MM.1S (cell line): ENCODE measurements at regions not wholly inside any gene's neighbourhood (a gene's known extent, or its start where the extent isn't known, plus 50 kb on each side); places are given as distances from the start of the nearest gene placed in this dataset.

Experiments
- DNase-seq: peaks from one replicate; pipeline ENCODE4 v3.0.0-alpha.2; 2015
- H2AFZ ChIP-seq: fragments of 300-600 bp; sonication (generic); 2 replicates; pipeline ENCODE4 v1.6.0; 2016; ENCODE audit warnings: antibody characterized with exemption, low read length
- H3F3A ChIP-seq: fragments of 300-600 bp; sonication (generic); 2 replicates; pipeline ENCODE4 v1.6.1; 2016; ENCODE audit warnings: mild to moderate bottlenecking, antibody characterized with exemption, low read length, moderate library complexity, mixed read lengths; ENCODE audit not compliant: insufficient read depth
- H3K27ac ChIP-seq: fragments of 300-600 bp; sonication (generic); 2 replicates; pipeline ENCODE4 v1.5.1; 2016; ENCODE audit warnings: mild to moderate bottlenecking, low read length
- H3K27me3 ChIP-seq: fragments of 300-600 bp; sonication (generic); replicated peaks from 2 replicates; pipeline ENCODE4 v1.6.0; 2016; ENCODE audit warnings: low read length; ENCODE audit not compliant: insufficient read depth
- H3K36me3 ChIP-seq: fragments of 300-600 bp; sonication (generic); replicated peaks from 2 replicates; pipeline ENCODE4 v1.6.1; 2016; ENCODE audit warnings: mild to moderate bottlenecking, low read length, mixed read lengths; ENCODE audit not compliant: insufficient read depth
- H3K4me1 ChIP-seq: fragments of 300-600 bp; sonication (generic); 2 replicates; pipeline ENCODE4 v1.6.1; 2016; ENCODE audit warnings: low read length, mixed read lengths
- H3K4me2 ChIP-seq: fragments of 300-600 bp; sonication (generic); 2 replicates; pipeline ENCODE4 v1.6.0; 2016; ENCODE audit warnings: low read depth, low read length
- H3K4me3 ChIP-seq: fragments of 300-600 bp; sonication (generic); 2 replicates; pipeline ENCODE4 v1.5.1; 2016; ENCODE audit warnings: low read length, mixed read lengths
- H3K79me2 ChIP-seq: fragments of 300-600 bp; sonication (generic); 2 replicates; pipeline ENCODE4 v1.6.1; 2016; ENCODE audit warnings: mixed run types, low read length, mixed read lengths
- H3K9ac ChIP-seq: fragments of 300-600 bp; sonication (generic); 2 replicates; pipeline ENCODE4 v1.6.1; 2016; ENCODE audit warnings: low read length, mixed read lengths
- H3K9me2 ChIP-seq: fragments of 300-600 bp; sonication (generic); replicated peaks from 2 replicates; pipeline ENCODE4 v1.6.1; 2016; ENCODE audit warnings: mild to moderate bottlenecking, low read length, mixed read lengths; ENCODE audit not compliant: insufficient read depth
- H3K9me3 ChIP-seq: fragments of 300-600 bp; sonication (generic); replicated peaks from 2 replicates; pipeline ENCODE4 v1.6.1; 2016; ENCODE audit warnings: mild to moderate bottlenecking, low read length, mixed read lengths; ENCODE audit not compliant: insufficient read depth
- H4K20me1 ChIP-seq: fragments of 300-600 bp; sonication (generic); 2 replicates; pipeline ENCODE4 v1.6.1; 2016; ENCODE audit warnings: mild to moderate bottlenecking, low read length, moderate library complexity, mixed read lengths; ENCODE audit not compliant: insufficient read depth
- EZH2 ChIP-seq: fragments of 300-600 bp; sonication (generic); optimal IDR thresholded peaks from 2 replicates; pipeline ENCODE3; 2017; ENCODE audit warnings: low read depth, mild to moderate bottlenecking, antibody characterized with exemption, low read length, mixed read lengths
- EZH2phosphoT487 ChIP-seq: fragments of 300-600 bp; sonication (generic); IDR thresholded peaks from 2 replicates; pipeline ENCODE4 v1.6.1; 2018; ENCODE audit warnings: antibody characterized with exemption, low read length
- TF ChIP-seq, protein P1 (sequence below): fragments of 300-600 bp; sonication (generic); IDR thresholded peaks from 2 replicates; pipeline ENCODE4 v1.5.1; 2016; ENCODE audit warnings: antibody characterized with exemption, low read length, mixed read lengths

GRCh38 chr22:19664406-19664805 is 49.9 kb upstream of the SEPTIN5 start:
- no peak overlapping the region for H3K9ac ChIP-seq
- H2AFZ ChIP-seq = no peak overlapping the region
- H3K27me3 ChIP-seq = peaks cover 36% of the 10 kb centered on the region

More at GRCh38 chr22:19664406-19664805, 49.9 kb upstream of the SEPTIN5 start:
- H3F3A ChIP-seq = no peaks in the 10 kb centered on the region
- H3K9me3 ChIP-seq = no peaks in the 10 kb centered on the region
- no peak overlapping the region for H3K4me3 ChIP-seq
- peaks cover 5% of the 10 kb centered on the region; the same call in 1 of the 2 replicates for H3K4me1 ChIP-seq
- no peaks in the 10 kb centered on the region for H3K9me2 ChIP-seq
- H3K4me2 ChIP-seq = no peak overlapping the region
- DNase-seq = no peak
- H3K36me3 ChIP-seq = no peaks in the 10 kb centered on the region
- H4K20me1 ChIP-seq = no peaks in the 10 kb centered on the region
- no peak for TF ChIP-seq EZH2
- TF ChIP-seq, protein P1, sequence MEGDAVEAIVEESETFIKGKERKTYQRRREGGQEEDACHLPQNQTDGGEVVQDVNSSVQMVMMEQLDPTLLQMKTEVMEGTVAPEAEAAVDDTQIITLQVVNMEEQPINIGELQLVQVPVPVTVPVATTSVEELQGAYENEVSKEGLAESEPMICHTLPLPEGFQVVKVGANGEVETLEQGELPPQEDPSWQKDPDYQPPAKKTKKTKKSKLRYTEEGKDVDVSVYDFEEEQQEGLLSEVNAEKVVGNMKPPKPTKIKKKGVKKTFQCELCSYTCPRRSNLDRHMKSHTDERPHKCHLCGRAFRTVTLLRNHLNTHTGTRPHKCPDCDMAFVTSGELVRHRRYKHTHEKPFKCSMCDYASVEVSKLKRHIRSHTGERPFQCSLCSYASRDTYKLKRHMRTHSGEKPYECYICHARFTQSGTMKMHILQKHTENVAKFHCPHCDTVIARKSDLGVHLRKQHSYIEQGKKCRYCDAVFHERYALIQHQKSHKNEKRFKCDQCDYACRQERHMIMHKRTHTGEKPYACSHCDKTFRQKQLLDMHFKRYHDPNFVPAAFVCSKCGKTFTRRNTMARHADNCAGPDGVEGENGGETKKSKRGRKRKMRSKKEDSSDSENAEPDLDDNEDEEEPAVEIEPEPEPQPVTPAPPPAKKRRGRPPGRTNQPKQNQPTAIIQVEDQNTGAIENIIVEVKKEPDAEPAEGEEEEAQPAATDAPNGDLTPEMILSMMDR = no peak
- TF ChIP-seq EZH2phosphoT487 = no peak
- H3K79me2 ChIP-seq = no peaks in the 10 kb centered on the region
- H3K27ac ChIP-seq = no peak overlapping the region
